HL-60/S4 treated with retinoic acid at 250 ng/mL for 4 days and 3 days (cell line): ENCODE measurements at regions not wholly inside any gene's neighbourhood (a gene's known extent, or its start where the extent isn't known, plus 50 kb on each side); places are given as distances from the start of the nearest gene placed in this dataset.

Experiments
- in situ Hi-C: fragments of 300-500 bp; cut with MboI; formaldehyde crosslinking; loops from 2 replicates; pipeline ENCODE4 v1.7.0; 2022; ENCODE audit warnings: low sequenced_read_pairs

DNA sequence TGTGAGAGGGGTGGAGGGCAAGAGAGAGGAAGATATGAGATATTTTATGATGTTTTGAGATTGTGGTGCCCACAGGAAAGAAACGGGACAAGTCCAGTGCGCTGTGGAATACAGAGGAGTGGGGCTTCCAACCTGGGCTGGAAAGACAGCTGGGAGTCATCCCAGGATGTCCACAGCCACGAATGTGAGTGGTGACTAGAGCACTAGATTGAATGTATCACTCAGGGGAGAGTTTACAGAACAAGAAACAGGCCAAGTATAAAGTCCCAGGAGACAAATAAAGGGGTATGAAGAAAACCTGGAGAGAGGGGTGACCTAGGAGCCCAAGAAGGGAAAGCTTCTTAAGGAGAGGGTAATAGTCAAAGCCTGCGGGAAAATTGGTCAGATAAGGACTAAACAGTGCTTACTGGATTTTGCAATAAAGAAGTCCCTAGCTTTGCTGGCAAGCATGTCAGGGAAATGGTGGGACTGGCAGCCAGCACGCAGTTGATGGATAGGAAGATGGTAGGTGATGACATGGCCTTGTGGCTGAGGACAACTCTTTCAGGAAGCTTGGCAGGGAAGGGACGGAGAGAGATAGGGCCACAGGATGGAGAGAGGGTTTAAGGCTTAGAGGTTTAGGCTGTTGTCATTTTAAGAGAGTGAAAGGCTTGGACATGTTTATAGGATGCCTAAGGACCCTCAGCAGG is 114.5 kb downstream of the AXIN2 start:
- in situ Hi-C loops = no loop called here

DNA sequence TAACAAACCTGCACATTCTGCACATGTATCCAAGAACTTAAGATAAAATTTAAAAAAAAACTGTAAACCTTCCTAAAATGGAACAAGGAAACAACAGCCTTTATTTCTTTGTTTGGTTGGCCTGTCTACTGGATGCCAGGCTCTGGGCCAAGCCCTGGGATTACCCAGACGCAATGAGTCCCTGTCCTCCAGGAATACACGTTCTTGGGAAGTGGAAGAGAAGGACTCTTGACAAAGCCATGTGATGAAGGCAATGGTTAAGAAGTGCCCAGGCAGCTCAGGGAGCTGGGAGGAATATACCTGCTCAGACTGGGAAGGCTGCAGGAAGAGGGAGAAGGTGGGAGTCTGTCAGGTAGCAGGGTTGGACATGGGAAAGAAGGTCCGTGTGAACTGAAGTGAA is 115.4 kb downstream of the AXIN2 start:
- in situ Hi-C loops = no loop called here

DNA sequence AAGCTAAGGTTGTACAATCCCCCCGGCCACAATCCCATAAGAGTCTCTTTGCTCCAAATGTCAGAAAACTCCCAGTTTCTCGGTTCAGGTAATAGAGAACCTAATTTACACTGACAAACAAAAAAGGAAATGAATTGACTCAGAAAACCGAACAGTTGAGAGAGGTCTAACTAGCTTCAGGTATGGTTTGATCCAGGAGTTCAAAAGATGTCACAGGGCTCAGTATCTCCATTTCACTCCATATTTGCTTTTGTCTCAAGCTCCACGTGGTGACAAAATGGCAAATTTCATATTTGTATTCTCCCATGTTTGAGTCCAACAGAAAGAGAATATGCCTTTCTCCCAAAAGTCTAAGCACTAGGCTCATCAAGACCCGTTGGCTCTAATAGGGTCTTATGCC is 117.4 kb downstream of the AXIN2 start:
- in situ Hi-C loops = no loop called here

DNA sequence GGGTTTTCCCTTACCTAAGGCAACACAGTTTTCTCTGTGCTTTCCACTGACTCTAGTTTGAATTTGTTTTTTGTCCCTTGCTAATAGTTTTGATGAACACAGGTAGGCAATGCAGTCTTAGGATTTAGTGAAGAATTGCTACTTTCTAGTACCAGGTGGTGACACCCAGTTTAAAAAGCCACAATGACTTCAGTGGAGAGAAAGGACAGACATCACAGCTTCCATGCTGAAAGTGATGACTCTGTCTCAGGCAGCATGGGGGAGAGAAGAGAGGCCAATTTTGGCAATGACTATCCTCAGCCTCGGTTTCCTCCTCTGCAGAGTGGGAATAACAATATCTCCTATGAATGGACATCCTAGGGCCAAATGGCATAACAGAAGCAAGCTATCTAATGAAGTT is 118.8 kb downstream of the AXIN2 start:
- in situ Hi-C loops = no loop called here

DNA sequence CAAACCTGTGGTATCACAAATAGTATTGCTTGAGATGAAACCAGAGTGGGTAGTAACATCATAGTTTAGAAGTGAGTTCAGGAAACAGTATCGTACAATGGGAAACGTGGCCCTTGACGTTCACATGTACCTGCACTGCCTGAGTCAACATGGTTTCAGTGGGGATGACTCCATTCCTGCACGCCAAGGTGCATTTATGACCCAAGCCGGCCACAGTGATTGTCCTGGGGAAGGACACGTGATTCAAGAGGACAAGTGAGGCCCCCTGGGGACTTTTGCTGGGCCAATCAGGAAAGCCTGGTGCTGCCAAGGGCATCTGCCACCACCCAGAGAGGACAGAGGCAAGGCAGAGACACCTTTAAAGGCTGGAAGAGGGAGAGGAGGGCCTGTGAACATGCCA is 119.2 kb downstream of the AXIN2 start:
- in situ Hi-C loops = no loop called here

DNA sequence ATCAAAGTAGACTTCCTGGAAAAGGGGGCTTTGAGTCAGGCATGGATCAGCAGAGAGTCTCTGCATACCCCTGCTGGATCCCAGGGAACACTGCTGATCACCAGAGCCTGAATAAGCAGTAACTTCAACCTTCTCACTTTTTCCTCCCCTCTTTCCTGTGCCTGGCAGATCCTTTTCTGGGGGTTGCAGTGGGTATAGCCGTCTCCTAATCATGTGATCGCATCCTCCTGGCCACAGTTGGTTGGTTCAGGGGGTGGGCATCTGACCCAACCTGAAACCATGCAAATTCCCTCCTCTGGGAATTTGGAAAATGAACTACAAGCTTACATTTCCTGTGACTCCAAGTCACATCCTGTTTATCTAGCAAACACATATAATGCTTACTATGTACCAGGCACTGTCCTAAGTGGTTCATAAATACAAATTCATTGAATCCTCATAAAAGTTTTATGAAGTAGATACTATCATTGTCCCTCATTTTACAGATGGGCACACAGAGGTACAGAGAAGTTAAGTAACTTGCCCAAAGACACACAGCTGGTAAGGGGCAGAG is 120.3 kb downstream of the AXIN2 start:
- in situ Hi-C loops = no loop called here

DNA sequence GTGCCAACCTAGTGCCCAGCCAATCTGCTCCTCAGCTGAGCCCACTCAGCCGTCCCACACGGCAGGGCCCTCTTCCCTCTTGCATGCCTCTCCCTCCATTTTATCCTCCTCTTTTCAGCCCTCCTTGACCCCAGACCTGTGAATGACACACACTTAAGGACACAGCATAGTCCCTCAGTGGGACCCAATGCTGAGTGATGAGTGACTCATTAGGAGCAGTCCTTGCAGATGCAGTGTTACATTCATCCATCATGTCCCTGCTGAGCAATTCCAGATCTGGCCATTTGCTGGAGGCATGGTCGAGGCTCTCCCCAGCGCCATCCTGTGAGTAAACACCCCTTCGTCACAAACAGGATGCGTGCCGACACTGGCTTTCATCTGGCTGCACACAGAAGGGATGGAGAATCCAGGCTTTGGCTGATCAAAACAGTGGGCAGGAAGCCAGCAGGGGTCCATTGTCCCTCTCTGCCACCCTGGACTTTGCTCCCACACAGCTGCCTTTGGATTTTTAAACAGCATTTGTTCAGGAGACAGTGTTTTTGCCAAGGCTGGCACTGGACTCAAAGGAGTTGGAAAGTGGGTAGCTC is 122.6 kb downstream of the AXIN2 start:
- in situ Hi-C loops = no loop called here

DNA sequence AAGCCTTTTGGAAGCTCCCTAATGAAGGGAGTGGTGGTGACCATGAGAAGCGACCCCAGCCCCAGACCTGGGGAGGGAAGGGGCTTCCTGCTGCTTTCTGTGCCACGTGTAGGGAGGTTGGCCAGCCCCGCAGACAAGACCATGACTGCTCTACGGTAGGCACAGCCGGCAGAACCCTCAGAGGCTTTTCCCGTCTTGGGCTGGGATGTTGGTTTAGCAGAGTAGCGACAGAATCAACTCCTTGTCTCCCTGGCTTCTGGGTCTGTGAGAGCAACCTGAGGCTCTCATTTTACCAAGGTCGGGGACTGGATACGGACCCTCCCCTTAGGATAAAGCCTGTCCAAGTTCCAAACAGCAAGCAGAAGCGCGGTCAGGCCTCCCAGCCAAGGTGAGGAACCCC is 123.3 kb downstream of the AXIN2 start:
- in situ Hi-C loops = no loop called here

DNA sequence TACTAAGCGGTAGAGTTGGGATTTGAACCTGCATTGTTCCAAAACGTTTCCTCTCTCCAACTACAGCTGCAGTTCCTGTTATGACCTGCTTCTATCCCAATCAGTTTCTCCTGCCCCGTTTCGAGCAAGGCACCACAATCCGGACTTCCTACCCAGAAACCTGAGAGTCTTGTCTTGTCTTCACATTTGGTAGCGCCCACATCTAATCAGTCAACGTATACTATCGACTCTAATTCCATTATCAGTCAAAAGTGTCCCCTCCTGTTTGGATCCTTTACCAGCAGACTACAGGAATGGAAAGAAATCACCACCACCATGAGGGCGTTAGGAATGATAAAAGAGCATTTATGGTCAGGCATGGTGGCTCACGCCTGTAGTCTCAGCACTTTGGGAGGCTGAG is 124.6 kb downstream of the AXIN2 start:
- in situ Hi-C loops = no loop called here

DNA sequence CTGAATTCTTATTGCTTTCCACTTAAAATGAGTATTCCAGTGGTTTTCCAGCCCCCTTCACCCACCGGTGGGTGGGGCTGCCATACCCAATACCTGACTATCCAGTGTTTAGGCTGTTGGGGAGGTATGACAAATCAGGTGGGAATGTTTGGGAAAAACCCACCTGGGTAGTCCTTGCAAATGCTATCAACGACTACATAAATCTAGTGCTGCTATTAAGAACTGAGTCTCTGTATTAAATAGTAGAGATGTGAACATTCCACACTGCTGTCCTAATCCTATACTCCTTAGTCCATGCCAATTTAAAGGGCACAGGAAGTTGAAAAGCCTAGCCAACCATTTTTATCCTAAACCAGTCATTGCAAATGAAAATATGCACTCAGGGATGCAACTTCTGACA is 126.6 kb downstream of the AXIN2 start:
- in situ Hi-C loops = no loop called here

DNA sequence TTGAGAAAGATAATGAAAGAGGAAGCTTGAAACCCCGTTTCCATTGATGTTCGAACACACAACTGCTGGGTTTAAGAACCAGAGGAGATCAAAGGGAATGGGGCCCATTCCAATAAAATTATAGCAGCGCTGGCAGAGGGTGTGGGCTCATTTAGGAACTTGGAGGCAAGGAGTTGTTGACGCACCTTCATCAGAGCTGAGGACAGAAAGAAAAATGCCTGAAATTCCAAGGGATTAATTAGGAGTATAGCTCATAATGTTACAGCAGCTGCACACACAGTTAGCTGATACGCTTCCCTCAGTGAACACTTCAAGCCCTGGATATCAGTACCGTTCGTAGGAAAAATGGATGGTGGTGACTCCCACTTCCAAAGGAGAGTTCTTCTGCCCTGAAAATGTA is 127.2 kb downstream of the AXIN2 start:
- in situ Hi-C loops = no loop called here

DNA sequence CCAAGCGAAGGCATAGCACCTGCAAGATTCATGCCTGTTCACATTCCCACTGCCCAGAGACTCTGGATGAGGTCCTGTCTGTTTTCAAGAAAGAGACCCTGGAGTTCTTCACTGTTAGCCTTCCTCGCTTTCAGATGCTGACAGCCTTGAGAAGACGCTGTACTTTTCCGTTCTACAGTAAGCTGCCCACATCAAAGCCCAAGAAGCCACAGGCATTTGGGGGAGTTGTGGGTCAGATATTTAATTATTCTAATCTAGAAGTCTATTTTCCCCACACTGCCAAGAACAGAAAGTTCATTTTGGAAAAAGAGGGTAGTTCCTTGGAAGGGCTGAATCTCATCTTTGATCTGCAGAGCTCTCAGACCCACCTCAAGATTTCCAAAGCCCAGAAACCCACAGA is 127.9 kb downstream of the AXIN2 start:
- in situ Hi-C loops = no loop called here

DNA sequence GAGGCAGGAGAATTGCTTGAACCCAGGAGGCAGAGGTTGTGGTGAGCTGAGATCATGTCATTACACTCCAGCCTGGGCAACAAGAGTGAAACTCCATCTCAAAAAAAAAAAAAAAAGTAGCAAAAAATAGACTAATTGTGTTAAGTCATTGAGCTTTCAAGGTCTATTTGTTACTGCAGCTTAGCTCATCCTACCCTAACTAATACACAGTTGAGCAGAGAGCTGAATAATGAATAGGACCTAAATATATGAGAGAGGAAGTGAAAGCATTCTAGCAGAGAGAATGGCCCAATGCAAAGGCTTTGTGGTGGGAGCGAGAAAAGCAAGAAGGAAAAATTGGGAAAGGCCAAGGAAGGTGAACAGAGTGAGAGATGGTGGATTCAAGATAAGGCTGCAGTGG is 128.3 kb downstream of the AXIN2 start:
- in situ Hi-C loops = no loop called here

DNA sequence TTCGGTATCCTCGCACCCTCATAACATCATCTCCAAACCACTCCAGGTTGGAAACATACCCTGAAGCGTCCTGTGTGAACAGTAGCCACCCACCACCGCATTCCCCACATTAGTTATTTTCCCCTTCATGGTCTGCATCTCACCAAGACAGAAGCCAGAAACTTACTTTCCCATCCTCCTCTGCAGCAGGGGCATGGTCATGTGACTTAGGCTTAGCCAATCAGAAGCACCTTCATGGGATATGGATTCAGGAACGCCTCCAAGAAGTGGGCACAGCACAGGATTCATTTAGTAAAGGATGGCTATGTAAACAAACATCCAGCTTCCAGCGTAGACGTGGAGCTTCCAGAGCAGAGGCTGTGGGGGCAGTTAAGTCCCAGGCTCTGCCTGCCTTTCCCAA is 130.3 kb downstream of the AXIN2 start:
- in situ Hi-C loops = no loop called here

DNA sequence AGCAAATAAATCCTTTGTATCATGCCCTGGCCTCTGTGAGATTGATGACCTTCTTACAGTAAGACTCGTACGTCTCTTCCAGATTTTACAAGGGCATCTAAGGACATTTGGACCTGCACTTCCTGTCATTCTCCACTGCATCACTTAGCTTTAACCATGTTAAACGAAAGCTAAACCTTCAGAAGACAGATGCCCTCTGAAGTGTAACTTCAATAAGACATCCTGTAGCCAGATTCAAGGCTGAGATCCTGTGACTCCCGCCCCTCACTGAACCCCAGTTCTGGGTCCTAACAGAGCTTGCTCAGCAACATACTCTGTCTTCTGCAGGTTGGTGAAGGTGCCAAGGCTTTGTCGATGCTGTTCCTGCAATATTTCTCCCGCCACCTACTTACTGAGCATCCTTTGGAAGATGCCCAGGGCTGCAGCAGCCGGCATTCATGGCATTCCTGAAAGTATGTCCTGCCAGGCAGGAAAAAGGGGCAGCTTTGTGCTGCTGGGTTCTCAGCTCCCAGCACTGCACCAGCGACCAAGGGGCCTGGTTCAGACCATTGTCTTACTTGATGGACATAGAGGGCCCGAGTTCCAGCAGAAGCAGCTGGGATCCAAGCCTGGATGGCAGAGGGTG is 131.1 kb downstream of the AXIN2 start:
- in situ Hi-C loops = no loop called here

DNA sequence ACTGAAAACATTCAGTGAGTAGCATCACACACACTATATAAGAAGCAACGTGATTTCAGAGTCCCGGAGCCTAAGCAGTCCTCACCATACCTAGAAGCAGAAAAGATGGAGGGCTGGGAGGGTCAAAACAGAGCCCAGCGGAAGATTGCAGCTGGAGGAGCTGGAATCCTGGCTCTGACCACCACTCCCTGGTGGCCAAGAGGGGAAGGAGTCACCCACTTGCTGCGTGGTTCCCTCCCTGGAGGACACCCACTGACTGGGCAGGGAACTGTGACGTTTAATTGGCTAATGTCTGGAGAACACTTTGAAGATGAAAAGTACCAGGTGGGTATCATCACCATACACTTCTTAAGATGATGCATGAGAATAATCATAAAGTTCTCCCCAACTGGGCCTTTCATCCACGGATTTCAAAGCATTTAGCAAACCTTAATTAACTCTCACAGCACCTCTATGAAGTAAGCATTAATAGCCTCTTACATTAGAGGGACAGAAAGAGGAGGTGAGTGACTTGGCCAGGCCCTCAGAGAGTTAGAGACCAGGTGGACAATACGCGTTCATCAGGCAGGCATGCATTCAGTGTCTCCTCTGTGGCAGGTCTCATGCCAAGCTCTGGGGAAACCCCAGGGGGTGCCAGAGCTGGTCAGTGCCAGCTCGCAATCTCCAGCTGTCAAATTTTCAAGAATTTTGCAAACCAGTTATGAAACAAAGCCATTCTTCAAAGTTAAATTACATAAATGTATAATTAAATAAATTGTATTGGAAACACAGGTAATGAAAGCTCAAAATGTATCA is 137.9 kb downstream of the AXIN2 start:
- in situ Hi-C loops = no loop called here

DNA sequence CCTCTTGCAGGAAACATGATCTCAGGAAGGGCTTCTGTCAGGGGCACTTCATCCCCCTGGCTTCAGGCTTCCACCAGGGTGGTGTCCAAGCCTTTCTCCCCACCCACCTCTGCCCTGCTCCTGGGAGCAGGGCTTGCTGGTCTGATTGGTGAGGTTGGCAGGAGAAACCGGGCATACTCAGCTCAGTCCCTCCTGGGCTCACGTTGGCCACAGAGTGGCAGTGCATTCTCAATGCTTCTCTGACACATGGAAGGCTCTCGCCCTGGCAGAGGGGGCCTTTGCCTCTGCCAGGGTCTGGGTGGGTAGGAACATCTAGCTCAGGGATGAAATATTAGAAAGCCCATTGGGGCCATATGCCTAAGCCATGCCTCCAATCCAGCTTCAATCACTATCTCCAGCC is 142.8 kb downstream of the AXIN2 start:
- in situ Hi-C loops = no loop called here

DNA sequence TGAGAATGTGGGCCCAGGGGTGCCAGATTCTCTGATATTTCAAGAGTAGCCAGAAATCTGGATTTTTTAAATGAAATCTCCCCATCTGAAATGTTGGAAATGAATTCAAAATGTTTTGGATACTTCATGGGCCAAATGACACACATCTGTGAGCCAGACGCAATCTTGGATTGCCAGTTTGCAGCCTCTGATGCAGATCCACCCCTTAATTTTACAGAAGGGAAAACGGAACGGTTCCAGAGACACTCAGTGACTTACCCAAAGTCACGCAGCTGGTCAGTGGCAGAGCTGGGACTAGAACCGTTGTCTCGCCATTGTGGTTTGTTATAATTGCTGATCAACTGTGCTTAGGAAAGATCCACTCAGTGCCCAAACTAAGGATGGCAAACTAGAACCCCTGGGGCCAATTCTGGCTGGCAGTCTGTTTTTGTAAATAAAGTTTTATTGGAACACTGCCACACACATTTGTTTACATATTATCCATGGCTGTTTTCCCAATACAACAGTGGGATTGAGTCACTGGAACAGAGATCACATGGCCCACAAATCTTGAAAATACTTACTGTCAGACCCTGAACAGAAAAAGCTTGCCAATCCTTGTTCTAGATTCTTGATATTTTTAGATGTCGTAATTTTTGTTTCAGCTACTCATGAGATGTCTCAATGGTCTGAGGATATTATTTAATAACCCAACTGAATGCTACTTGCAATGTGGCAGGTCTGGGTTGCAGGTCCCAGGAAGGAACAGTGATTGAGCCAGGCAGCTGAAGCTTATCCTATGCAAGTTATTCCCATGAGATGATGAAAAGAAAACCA is 143.8 kb downstream of the AXIN2 start:
- in situ Hi-C loops = no loop called here

DNA sequence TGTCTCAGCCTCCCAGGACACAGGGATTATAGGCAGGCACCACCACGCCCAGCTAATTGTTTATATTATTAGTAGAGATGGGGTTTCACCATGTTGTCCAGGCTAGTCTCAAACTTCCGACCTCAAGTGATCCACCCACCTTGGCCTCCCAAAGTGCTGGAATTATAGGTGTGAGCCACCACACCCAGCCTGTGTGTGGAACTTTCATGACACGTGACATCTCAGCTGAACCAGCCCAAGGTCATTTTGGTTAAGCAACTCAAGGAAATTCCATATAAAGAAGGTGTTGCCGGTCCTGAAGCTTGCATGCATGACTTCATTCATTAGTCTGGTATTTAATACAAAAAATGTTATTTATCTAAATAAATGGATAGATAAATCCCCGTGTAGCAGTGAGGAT is 145.5 kb downstream of the AXIN2 start:
- in situ Hi-C loops = no loop called here

DNA sequence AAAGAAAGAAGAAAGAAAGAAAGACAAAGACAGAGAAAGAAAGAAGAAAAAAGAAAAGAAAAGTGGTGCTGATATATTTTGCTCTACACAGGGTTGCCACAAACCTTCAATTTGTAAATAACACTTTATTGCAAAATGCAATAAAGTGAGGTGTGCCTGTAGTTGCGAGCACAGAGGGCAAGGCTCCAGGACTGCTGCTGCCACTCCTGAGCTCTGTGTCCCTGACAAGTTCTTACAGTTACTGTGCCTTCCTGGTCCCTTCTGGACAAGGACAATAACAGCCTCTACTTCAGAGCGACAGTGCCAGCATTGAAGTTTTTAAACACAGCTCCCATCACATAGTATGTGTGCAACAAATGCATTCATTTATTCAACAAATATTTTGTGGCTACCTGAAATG is 148.1 kb downstream of the AXIN2 start:
- in situ Hi-C loops = no loop called here

DNA sequence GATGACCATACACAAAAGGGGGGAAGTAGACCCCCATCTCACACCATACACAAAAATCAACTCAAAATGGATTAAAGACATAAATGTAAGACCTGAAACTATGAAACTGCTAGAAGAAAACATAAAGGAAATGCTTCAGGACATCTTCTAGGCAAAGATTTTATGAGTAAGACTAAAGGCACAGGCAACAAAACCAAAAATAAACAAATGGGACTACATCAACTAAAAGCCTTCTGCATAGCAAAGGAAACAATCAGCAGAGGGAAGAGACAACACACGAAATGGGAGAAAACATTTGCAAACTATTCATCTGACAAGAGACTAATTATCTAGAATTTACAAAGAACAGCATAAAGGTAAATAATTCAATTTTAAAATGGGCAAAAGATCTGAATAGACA is 152.1 kb downstream of the AXIN2 start:
- in situ Hi-C loops = no loop called here
